ENCODE measurements at regions not wholly inside any gene's neighbourhood (a gene's known extent, or its start where the extent isn't known, plus 50 kb on each side); places are given as distances from the start of the nearest gene placed in this dataset.

DNA sequence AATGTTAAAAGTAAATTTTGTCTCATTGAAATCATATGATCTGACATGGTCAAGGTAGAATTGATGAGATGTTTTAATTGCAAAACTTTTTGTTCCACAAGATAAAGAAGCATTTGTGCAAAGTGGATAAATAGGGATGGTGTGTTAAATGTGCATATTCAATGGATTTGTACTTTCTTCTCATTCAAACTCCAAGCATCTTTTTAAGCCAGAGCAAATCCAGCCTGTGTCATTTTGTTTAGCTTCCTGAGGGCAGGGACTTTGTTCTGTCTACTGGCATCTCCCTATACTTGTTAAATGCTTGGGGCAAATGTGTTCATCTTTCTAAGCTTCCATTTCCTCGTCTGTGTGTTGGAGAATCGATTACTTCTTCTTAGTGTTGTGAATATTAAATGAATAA, 200.3 kb downstream of the SLIT2 start:
- no peaks in the 10 kb centered on the region for H3K9me3 ChIP-seq
- no peak overlapping the region for H3K4me3 ChIP-seq
- H3K36me3 ChIP-seq: no peaks in the 10 kb centered on the region
- TF ChIP-seq, protein P1, sequence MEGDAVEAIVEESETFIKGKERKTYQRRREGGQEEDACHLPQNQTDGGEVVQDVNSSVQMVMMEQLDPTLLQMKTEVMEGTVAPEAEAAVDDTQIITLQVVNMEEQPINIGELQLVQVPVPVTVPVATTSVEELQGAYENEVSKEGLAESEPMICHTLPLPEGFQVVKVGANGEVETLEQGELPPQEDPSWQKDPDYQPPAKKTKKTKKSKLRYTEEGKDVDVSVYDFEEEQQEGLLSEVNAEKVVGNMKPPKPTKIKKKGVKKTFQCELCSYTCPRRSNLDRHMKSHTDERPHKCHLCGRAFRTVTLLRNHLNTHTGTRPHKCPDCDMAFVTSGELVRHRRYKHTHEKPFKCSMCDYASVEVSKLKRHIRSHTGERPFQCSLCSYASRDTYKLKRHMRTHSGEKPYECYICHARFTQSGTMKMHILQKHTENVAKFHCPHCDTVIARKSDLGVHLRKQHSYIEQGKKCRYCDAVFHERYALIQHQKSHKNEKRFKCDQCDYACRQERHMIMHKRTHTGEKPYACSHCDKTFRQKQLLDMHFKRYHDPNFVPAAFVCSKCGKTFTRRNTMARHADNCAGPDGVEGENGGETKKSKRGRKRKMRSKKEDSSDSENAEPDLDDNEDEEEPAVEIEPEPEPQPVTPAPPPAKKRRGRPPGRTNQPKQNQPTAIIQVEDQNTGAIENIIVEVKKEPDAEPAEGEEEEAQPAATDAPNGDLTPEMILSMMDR (IDR thresholded peaks at IDR 0.05): no peak
- TF ChIP-seq POLR2A (IDR thresholded peaks at IDR 0.05): no peak
- H3K27me3 ChIP-seq: no peaks in the 10 kb centered on the region
- no peak overlapping the region for H3K27ac ChIP-seq
- no peaks in the 10 kb centered on the region for H3K4me1 ChIP-seq
- intact Hi-C loops (cut with DNase I): no loop called here
- no peak for DNase-seq
- 68 to 77% methylated on average over 2 of the region's 2 CpGs for WGBS, 2 donors

DNA sequence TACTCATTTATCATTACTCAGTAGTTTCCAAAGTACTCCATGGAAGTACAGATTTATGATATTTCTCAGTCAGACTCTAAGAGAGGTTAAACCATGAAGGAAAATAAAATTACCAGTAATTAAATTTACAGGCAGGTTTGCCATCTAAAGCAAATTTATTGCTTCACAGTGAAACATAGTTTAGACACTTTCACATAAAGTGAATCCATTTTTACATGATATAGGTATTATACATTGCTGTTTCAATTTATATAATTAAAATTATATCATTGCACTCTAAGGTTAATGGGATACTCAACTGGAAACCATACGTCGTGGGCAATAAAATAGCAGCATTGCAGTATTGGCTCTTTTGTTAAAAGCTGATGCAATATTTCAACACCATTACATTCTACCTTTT, 202.8 kb downstream of the SLIT2 start:
- Histone ChIP-seq H3K4me3 (no peak overlapping the region), H3K27ac (no peak overlapping the region), H3K36me3 (no peaks in the 10 kb centered on the region), H3K9me3 (no peaks in the 10 kb centered on the region), H3K4me1 (no peaks in the 10 kb centered on the region), H3K27me3 (no peaks in the 10 kb centered on the region)
- TF ChIP-seq, protein P1 (IDR thresholded peaks at IDR 0.05): no peak
- TF ChIP-seq POLR2A (IDR thresholded peaks at IDR 0.05): no peak
- no peak for DNase-seq
- intact Hi-C loops (cut with DNase I): no loop called here
- 87 to 91% methylated on average over 2 of the region's 2 CpGs for WGBS, 2 donors

DNA sequence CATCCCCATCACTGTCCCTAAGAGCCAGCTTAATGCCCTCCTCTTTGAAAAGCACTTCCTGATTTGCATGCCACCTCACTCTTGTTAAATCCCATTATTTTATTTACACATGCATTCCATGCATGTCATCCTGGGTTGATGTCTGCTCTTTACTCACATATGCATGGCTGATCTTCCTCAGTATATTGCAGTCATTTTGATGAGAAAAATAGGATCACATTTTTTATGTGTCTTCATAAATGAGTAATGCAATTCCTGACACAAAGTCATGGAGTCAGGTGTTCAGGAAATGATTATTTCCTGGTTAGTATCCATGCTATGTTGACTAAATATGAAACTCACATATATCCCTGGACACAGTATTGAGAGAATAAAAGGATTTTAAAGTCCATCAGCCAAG, 204.7 kb downstream of the SLIT2 start:
- intact Hi-C loops (cut with DNase I): no loop called here
- no peaks in the 10 kb centered on the region for H3K4me1 ChIP-seq
- no peak for DNase-seq

DNA sequence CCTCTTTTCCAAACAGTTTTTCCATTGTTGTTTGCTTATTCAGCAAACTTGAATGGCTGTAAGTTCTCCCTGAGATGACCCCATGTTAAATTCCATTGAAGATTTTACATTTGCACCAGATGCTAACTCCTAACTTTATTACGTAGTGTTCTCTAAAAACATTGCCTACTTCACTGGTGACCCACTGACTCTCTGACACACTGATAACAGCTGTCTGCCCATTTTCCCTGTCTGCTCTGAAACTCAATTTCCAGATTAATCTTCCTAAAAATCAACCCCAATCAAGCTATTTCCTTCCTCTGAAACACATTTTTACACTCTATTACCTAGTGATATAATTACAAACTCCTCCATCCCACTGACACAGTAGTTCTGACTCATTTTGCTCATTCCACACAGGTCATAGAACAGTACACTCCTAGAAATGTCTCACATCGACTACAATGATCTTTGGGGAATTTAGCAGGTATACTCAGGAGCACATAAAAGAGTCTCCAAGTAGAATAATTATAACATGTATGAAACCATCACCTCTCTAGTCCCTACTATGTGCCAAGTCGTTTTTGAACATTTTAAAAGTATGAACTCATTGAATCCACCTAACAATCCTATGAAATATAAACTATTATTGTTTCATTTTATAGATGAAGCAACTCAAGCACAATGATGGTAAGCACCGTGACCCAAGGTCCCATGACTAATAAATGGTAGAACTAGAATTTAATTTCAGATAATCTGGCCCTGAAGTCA, 210.9 kb downstream of the SLIT2 start:
- no peak for DNase-seq
- no peak for TF ChIP-seq POLR2A (IDR thresholded peaks at IDR 0.05)
- TF ChIP-seq, protein P1 (IDR thresholded peaks at IDR 0.05): no peak
- no peak overlapping the region for H3K4me3 ChIP-seq
- H3K27ac ChIP-seq: no peak overlapping the region
- 60 to 70% methylated on average over 4 of the region's 4 CpGs for WGBS, 2 donors
- no peaks in the 10 kb centered on the region for H3K36me3 ChIP-seq
- intact Hi-C loops (cut with DNase I): no loop called here
- no peaks in the 10 kb centered on the region for H3K27me3 ChIP-seq
- no peaks in the 10 kb centered on the region for H3K4me1 ChIP-seq
- H3K9me3 ChIP-seq: no peaks in the 10 kb centered on the region

More for the DNA sequence above, 204.7 kb downstream of the SLIT2 start:
- H3K36me3 ChIP-seq: no peaks in the 10 kb centered on the region
- H3K27me3 ChIP-seq: no peaks in the 10 kb centered on the region
- H3K27ac ChIP-seq: no peak overlapping the region
- TF ChIP-seq POLR2A (IDR thresholded peaks at IDR 0.05): no peak
- TF ChIP-seq, protein P1 (IDR thresholded peaks at IDR 0.05): no peak
- H3K9me3 ChIP-seq: no peaks in the 10 kb centered on the region
- no peak overlapping the region for H3K4me3 ChIP-seq

DNA sequence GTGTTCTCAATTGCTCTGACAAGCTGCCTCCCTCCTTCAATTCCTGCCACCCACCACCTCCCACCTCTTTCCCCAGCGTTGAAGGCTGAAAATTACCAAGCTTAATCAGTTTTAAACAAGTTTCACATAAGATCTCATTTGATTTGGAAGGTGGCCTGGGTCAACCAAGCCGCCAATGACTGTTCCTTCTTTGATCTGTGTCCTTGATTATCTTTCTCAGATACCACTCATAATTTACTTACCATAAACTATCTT, 211.4 kb downstream of the SLIT2 start:
- TF ChIP-seq, protein P1 (IDR thresholded peaks at IDR 0.05): no peak
- TF ChIP-seq POLR2A (IDR thresholded peaks at IDR 0.05): no peak
- Histone ChIP-seq H3K27ac (no peak overlapping the region), H3K27me3 (no peaks in the 10 kb centered on the region), H3K4me1 (no peaks in the 10 kb centered on the region), H3K4me3 (no peak overlapping the region), H3K9me3 (no peaks in the 10 kb centered on the region), H3K36me3 (no peaks in the 10 kb centered on the region)
- 81 to 82% methylated on average over 2 of the region's 2 CpGs for WGBS, 2 donors
- no peak for DNase-seq
- intact Hi-C loops (cut with DNase I): no loop called here
